ENCODE measurements at regions not wholly inside any gene's neighbourhood (a gene's known extent, or its start where the extent isn't known, plus 50 kb on each side); places are given as distances from the start of the nearest gene placed in this dataset.

DNA sequence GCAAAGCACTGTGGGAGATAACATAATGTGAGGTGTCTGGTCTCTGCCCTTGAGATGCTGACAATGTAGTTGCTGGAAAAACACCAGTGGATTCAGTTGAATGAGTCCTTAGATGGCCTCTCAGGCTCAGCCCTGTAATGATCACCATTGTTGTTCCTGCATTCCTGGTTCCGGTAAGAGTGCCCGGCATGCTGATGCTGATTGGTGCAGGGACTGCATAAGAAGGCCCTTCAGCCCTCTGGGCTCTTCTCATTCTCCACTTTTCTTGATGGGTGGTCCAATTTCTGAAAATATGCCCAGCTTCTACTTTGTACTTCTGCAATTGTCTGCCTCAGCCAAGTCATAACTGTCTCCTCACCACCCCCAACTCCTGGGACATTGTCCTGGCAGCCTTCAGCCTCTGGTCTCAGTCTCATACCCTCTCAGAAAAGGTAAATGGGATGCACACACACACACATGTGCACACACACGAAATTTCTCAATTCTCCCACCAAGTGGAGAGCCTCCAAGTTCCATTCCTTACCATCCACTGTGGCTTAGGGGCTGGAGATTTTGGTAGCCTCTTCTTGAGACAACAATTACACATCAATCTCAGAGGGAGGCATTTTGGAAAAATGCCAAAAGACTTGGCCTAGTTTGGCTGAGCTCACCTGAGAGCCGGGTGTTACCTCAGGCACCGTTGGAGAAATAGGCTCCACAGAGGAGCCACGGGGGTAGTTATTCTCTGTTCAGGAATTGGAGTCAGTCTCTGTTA is 314.9 kb downstream of the RPS24 start:
- DNase-seq (ENCODE audit: extremely low spot score) = no peak
- CTCF ChIA-PET = interaction anchor here (1.2 to 1.5 kb wide), 2 partner anchors 10 to 23 kb away, joined by 3 read pairs; no protein-coding TSS in a partner anchor
- TF ChIP-seq, protein P1, sequence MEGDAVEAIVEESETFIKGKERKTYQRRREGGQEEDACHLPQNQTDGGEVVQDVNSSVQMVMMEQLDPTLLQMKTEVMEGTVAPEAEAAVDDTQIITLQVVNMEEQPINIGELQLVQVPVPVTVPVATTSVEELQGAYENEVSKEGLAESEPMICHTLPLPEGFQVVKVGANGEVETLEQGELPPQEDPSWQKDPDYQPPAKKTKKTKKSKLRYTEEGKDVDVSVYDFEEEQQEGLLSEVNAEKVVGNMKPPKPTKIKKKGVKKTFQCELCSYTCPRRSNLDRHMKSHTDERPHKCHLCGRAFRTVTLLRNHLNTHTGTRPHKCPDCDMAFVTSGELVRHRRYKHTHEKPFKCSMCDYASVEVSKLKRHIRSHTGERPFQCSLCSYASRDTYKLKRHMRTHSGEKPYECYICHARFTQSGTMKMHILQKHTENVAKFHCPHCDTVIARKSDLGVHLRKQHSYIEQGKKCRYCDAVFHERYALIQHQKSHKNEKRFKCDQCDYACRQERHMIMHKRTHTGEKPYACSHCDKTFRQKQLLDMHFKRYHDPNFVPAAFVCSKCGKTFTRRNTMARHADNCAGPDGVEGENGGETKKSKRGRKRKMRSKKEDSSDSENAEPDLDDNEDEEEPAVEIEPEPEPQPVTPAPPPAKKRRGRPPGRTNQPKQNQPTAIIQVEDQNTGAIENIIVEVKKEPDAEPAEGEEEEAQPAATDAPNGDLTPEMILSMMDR (IDR thresholded peaks at IDR 0.05; ENCODE audit: control extremely low read depth, extremely low read depth, low read depth, missing control alignments) = no peak
- POLR2A ChIA-PET = no interaction called here

DNA sequence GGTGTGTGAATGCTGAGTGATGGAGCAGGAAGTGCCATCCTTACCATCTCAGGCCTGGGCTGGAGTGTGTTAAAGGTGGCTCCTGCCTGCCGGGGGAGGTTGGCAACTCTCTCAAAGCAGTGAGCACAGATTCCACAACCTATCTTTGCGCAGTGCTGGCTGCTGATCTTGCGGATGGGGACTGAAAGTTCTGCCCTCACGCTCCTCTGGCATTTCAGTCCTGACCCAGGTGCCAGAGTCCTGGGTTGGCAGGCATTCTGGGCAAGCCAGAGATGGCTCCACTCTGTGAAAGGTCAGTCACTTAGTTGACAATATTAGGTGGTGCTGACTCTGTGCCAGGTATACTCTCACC is 315.5 kb downstream of the RPS24 start:
- ChIA-PET CTCF (interaction anchor here (1.5 kb wide), 1 partner anchor 9 kb away, joined by 3 read pairs; no protein-coding TSS in a partner anchor), POLR2A (no interaction called here)
- TF ChIP-seq, protein P1 (IDR thresholded peaks at IDR 0.05; ENCODE audit: control extremely low read depth, extremely low read depth, low read depth, missing control alignments) = no peak
- no peak for DNase-seq (ENCODE audit: extremely low spot score)

DNA sequence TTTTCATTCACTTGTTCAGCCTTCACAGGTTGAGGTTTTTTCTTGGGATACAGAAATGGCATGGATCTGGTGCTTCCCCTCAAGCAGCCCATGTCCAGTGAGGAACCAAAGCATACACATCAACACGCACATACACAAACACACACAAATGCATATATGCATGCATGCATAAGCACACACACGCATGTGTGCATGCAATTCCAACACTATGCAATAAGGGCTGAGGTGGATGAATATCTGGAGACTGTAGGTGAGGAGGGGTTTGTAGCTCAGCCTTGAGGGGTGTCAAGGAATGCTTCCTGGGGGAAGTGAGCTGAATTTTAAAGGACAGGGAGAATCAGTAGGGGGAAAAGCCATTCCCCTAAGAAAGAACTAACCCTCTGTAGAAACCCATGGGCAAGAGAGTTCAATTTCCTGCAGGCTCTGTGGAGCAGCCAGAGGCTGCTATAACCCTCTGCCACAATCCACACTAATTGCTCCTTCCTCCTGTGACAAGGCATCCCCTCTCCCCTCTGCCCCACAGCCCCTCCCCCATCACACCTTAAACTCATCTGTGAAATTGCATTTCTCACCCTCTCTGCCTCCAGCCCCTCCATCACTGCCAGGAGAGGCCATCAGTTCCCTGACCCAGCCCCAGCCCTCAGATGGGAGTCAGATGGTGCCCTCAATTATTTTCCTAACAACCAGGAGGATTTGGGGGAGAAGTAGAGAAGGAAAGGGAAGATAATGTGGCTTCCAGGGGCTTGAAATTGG is 316.4 kb downstream of the RPS24 start:
- POLR2A ChIA-PET = no interaction called here
- TF ChIP-seq, protein P1 (IDR thresholded peaks at IDR 0.05; ENCODE audit: control extremely low read depth, extremely low read depth, low read depth, missing control alignments) = no peak
- CTCF ChIA-PET = interaction anchor here (1.5 kb wide), 2 partner anchors 8 to 10 kb away, joined by 3 to 6 read pairs; no protein-coding TSS in a partner anchor
- no peak for DNase-seq (ENCODE audit: extremely low spot score)

DNA sequence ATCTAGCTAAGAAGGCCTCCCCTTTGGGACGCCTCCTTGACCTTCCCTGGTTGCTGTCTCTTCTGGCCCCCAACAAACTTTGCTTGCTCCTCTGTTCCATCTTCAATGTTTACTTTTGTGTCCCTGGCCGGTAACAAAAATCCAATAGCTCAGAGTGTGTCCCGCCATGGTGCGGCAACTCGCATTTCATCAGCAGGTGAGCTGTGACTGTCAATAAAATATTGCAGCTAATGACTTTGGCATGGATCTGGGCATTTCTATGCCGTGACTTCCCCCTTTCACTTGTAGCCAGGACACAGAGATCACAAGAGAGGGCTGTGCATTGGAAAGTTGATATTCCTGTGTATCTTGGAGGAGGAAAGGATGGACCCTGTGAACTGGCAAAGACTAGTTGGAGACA is 317.6 kb downstream of the RPS24 start:
- TF ChIP-seq, protein P1 (IDR thresholded peaks at IDR 0.05; ENCODE audit: control extremely low read depth, extremely low read depth, low read depth, missing control alignments) = no peak
- CTCF ChIA-PET = interaction anchor here (1.5 kb wide), 1 partner anchor 9 kb away, joined by 6 read pairs; no protein-coding TSS in a partner anchor
- DNase-seq (ENCODE audit: extremely low spot score) = no peak
- POLR2A ChIA-PET = no interaction called here

DNA sequence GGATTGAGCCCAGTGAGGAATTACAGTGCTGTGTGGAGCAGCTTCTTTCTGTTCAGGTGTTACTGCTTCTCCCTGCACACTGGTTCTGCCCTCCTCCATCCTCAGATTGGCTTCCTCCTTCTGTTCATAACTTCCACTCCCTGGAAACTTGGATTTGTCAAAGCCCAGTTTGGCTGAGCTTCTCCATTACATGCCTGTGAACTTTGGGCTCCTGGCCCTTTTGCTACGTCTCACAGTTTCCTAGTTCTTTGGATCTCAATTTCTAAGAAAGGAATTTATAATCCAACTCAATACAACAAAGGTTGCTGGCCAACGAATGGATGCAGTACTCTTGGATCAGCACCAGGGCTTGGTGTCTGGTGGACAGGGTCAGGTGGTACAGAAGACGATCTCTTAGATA is 318.1 kb downstream of the RPS24 start:
- no peak for DNase-seq (ENCODE audit: extremely low spot score)
- TF ChIP-seq, protein P1 (IDR thresholded peaks at IDR 0.05; ENCODE audit: control extremely low read depth, extremely low read depth, low read depth, missing control alignments) = no peak
- POLR2A ChIA-PET = no interaction called here
- CTCF ChIA-PET = interaction anchor here (1.5 kb wide), 1 partner anchor 8 kb away, joined by 6 read pairs; no protein-coding TSS in a partner anchor

DNA sequence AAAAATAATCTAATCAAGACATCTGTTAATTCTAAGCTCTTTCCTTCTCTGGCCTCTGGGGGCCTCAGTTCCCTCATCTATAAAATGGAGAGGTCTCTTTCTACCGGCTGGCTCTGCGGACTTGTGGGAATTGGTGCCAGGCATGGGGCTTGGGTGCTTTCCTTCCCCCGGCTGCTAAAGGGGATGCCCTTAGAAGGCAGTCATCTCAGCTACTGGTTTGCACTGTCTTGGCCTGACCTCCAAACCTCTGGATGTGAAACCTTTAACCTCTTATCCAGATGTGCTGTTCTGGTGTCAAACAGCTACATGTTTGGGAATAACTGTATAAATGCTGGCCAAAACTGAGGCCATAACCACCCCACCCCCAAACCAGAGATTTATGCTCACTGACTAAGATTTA is 320.0 kb downstream of the RPS24 start:
- no peak for DNase-seq (ENCODE audit: extremely low spot score)
- ChIA-PET POLR2A (no interaction called here), CTCF (no interaction called here)
- TF ChIP-seq, protein P1 (IDR thresholded peaks at IDR 0.05; ENCODE audit: control extremely low read depth, extremely low read depth, low read depth, missing control alignments) = no peak

All from GM10248 (cell line).